HG02970 (cell line): ENCODE measurements at regions not wholly inside any gene's neighbourhood (a gene's known extent, or its start where the extent isn't known, plus 50 kb on each side); places are given as distances from the start of the nearest gene placed in this dataset.

Source experiments
- ATAC-seq: cut with Tn5 transposase; IDR thresholded peaks from one replicate; pipeline ENCODE4 v1.9.1; 2021; ENCODE audit warnings: mild to moderate bottlenecking, moderate library complexity, moderate number of reproducible peaks; ENCODE audit not compliant: unreplicated experiment, low FRiP score

DNA sequence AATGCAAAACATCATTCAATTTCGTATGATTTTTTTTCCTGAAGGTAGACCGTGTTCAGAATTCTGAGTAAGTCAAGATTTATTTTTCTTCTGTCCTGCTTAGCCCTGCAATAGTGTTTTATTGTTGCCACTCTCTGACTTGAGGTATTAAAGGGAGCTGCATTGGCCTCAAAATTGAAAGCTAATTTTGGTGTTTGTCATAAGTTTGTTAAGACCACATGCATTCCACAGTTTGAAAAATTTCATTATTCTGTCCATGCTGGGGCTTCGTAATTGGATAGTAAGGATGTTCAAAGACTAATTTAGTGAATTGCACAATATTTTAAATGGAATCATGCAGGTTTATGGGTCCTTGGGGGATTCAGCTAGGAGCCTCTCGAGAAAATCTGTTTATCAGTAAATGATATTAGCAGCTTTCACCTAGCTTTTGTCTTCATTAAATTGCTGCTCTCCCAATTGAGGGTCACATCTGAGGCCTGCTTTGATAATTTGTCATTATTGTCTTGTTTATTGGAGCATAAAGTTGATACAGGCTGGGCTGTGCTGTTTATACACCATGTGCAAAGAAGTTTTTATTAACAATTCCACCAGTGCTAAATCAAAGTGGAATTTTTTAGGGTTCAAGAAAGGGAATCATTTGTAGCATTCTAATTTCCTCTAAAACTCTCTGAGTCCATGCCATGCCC lies 339.8 kb upstream of the OBI1 start:
- ATAC-seq, result no peak

DNA sequence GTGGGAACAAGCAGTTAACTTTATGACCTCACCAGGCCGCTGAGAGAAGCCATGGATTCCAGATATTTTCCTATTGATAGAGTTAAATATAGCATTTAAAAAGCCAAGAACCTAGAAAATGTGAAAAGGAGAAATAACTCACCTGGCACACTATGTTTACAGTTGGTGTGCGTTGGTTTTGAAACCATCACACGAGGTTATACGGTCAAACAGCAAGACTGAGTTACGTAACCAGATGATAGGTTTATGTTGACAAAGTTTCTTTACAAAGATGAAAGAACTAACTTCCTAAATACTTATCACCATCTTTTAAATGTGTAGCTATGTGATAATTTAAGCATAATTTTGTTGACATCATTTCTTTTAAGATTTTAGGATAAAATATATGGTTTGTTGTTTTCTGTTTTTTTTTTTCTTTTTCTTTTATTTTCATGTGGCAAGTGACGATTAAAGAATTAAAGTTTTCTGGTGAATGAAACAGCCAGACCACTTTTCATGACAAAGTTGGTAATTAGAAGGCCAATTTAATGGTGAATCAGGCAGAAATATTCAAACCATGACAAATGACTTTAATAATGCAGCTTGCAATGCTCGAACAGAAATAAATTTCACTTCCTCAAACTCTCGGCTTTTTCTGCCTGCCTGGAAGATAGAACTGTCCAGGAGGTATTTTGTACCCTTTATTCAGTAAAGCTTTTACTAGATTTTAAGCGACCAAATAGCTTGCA lies 339.1 kb upstream of the OBI1 start:
- ATAC-seq, result no peak

DNA sequence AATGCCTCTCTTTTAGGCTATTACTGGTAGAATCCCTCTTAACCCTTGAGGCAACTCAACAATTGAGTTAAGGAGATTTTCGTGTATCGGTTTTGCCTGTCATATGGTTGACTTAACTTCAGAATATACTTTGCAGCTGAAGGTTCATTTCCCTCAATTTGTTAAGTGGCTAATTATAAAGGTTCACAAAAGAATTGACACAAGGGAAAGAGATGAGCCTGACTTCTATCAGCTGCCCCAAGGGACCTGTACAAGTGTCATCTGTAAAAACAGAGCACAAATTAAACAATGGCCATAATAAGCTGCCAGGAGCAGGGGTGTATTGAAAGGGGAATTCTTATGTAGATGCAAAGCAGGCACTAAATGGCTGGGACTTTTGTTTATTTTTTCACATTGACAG lies 334.8 kb upstream of the OBI1 start:
- ATAC-seq, result no peak

DNA sequence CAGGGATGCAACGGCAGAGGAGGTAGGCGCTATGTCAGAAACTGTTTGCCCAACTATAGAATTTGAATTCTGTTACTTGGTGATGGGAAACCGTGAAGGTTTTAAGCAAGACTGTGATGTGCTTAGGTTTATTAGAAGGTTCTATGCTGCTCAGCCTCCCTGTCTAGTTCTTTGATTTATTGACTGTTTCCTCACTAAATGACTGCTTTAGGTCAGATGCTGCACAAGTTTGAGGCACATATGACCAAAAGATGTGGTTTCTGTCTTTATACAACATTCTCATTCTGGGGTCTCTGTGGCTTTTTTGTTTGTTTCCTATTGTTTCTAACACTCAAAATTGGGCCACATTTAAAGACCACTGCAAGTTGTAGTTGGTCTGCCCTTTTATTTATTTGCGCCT lies 323.0 kb upstream of the OBI1 start:
- ATAC-seq, result no peak

DNA sequence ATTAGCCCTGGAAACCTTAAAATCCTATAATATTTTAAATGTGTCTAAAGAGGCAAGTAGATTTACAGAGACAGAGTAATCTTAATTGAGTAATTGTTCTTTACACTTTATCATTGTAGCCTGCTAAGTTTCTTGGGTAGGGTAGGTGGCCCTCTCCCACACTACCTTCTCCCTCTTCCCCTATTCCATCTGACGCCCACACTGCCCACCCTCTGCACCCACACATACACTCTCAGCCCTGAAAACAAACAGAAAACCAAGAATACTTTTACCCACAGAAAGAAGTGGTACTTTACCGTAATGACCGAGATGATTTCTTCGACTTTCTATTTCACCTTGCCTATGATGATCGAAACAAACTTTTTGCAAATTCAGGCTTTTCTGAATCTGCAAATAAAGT lies 320.4 kb upstream of the OBI1 start:
- no peak for ATAC-seq

DNA sequence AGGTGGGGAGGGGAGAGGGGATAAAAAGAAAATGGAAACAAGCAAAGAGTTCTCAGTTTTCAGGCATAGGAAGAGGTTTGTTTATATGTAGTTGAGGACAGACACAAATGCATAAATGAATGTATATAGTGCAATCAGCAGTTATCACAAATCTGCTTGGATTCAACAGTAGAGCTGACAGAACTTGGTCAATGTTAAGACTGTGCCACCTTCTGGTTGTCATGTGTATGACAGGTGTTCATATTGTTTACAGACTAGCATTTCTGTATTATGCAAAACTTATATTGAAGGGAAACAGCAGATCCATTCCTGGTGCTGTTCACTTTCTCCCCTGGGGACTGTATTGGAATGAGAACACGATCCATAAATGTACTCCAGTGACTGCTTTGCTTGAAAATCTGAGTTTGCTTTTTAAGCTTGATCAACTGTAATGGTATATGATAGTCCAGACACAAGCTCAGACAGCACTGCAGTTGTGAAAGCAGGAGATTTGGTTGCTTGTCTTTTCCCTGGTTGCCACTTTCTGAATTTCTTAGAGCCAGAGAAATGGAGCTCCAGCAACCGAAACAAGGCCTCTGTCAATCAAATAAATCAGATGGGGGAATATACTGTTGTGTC lies 319.5 kb upstream of the OBI1 start:
- peak; percentile 84 for ATAC-seq

DNA sequence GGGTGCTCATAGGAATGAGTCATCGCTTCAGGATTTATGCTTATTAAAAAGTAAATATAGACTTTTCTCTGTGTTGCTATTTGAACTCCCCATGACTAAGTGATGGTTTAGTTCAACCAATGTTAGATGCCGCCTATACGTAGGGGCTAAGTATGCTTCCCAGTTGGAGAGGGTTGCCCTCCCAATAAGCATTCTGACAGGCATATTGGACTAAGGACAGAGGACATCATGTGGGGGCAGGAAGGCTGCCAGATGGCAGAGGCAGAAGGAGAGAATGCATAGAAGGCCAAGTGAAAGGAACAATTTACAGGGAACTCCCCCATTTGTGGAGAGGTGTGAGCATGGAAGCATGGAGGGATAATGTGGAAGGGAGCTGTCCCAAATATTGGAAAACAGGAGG lies 318.4 kb upstream of the OBI1 start:
- no peak for ATAC-seq

DNA sequence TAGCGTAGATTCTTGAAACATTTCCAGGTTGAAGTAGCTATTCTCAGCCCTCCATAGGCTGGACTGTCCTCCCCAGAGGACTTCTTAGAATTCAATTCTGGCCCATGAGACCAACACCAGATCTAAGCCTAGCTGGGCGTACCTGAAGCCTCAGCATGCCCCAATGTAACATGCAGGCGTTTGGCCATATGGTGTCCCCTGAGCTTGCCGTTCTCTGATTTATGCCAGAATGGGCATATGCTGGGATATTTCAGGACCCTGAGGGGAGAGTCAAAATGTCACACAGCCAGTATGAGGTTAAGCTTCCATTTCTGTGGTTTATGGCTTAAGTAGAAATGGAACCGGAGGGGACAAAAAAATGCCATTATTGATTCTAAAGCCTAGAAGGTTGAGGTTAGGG lies 317.7 kb upstream of the OBI1 start:
- ATAC-seq, result no peak

DNA sequence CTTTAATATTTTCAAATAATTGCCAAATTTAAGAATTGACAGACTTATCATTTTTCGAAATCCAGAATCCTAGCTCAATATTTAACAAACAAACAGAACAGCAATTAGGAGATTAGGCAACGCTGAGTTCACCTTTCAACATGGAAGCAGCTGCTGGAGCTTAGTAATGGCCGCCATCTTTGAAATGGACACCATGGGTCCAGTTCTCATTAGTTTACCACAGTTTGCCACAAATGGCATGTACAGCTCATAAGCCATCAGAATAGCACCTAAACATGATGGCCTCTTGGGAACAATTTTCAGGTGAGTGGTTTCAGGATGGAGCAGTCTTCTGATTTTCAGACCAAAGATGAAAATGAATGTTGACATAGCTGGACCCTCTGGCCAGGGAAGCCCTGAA lies 313.6 kb upstream of the OBI1 start:
- ATAC-seq, result no peak

DNA sequence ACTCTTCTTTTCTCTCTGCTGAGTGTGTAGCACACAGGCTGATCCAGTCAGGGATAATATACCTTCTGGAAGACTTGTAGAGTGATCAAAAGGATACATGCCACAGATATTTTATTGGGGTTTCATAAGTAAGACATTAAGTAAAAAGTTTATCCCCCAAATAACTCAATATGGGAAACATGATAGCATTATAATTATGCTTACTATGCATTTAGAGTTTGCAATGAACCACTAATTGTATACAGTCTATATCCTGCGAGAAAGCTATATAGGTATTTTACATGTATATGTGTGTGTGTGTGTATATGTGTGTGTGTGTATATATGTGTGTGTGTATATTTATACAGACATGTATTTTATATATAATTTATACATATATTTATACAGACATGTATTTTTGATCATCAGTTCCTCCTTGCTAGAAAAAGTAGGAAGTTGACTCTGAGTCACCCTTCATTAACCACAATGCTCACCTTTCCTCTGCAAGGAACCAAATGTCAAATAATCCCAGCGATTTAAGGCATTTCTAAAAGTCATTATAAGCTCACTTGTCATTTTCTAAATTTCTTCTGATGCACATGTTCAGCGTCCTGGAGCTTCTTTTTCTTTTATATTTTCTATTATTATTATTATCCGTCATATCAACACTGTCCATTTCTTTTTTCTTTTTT lies 312.5 kb upstream of the OBI1 start:
- ATAC-seq, result no peak

DNA sequence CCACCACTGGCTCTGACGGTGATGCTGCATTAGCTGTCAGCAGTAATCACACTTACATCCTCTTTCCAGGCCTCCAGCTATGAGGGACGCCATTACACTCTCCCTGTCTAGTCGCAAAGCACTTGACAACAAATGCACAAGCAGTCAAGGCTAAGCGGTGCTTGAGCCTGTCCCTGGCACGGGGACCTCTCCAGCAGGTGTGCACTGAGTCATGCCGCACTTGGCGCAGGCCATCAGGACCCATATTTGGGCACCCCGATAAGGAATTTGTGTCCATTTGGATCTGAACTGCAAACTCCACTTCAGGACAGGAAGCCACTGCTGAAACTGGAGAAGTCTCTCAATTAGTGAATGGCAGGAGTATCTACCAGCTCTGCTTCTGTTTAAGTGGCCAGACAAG lies 301.9 kb upstream of the OBI1 start:
- no peak for ATAC-seq

DNA sequence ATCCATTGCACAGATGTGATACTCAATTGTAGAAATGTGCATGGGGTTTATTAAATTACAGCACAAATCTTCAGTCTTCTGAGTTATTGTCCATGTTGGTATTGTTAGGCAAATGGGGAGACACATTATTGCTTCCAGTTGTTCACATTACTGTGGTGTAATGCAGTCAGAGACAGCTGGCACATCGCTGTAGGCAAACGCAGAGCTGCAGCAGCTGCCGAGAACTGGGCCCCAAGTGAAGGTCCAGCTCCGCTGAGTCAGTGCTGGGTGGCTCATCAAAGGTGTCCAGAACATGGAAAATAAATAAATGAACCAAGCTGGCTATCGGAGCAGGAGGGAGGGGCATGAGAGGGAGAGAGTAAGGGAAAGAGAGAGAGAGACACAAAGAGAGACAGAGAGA lies 299.1 kb upstream of the OBI1 start:
- ATAC-seq, result no peak

DNA sequence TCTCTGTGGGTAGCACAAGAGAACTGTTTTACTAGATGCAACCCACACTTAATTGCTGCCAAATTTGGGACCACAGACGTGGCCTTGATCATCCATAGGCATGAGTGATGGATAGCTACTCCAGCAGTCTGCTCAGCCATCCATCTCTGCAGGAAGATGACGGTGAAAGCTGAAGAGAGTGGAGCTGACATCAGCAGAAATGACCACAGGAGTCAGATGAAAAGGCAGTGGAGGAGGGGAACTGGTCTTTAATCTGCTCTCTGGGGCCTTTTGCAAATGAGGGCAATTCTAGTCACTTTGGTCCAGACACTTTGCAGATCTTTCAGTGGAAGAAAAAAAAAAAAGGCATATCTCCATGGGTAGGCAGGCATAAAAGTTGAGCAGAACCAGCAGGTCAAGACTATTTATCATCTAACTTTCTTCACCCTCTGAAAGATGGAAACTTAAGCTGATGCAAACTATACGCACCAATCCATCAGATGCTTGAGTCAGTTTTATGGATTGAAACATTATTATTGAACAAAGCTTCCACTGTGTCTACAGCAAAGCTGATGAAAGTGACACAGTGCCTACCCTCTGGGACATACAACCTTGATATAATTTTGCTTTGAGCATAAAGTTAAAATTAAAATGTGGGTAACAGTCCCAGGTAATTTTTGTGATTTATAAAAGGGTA lies 281.6 kb upstream of the OBI1 start:
- ATAC-seq, result no peak

DNA sequence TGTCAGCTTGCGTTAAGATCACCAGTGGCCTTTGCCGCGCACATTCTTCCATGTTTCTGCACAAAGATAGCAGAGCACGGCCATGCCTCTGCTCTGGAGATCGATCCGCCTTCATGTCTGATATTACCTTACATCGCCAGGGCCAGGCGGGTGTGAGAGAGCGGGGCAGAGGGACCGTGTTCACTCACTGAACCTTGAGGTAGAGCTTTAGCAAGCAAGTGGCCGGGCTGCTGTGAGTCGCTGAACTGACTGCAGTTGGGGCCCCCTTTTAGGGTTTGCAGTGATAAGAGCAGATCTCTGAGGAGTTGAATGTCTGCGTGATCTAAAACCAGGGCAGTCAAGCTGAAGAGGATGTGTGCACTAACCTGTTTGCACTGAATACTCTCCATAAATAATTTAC lies 275.4 kb upstream of the OBI1 start:
- no peak for ATAC-seq

DNA sequence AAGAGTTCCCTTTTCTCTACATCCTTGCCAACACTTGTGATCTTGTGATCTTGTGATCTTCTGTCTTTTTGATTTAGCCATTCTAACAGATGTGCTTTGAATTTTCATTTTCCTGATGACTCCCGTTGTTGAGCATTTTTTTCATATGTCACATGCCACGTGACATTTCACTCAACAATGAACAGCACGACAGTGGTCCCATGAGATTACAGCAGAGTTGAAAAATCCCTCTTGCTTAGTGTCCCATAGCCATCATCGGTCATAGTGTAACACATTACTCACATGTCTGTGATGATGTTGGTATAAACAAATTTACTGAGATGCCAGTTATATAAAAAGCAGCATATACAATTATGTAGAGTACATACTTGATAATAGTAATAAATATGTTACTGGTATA lies 256.1 kb upstream of the OBI1 start:
- ATAC-seq, result no peak

DNA sequence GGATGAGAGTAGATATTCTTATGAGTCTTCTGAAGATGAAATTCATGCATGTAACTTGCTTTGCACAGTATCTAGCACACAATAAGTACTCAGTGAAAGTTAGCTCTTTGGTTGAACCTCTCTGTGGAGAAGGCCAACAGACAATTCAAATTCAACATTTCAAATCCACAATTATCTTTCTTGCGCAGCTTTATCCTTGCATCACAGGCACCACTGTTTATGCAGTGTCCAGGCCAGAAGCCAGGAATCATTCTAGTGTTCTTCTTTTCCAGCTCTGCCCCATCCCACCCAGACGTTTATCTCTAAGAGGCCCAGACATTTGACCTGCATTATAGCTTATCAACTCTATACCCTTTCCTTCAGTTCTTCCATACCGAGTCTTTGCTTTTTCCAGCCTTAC lies 254.7 kb upstream of the OBI1 start:
- no peak for ATAC-seq

DNA sequence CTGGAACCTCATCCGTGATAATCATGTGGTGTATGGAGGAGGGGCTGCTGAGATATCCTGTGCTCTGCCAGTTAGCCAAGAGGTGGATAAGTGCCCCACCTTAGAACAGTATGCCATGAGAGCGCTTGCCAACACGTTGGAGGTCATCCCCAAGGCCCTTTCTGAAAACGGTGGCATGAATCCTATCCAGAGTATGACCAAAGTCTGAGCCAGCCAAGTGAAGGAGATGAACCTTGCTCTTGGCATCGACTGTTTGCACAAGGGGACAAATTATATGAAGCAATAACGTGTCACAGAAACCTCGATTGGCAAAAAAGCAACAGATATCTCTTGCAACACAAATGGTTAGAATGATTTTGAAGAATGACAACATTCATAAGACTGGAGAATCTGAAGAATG lies 251.2 kb upstream of the OBI1 start:
- no peak for ATAC-seq

DNA sequence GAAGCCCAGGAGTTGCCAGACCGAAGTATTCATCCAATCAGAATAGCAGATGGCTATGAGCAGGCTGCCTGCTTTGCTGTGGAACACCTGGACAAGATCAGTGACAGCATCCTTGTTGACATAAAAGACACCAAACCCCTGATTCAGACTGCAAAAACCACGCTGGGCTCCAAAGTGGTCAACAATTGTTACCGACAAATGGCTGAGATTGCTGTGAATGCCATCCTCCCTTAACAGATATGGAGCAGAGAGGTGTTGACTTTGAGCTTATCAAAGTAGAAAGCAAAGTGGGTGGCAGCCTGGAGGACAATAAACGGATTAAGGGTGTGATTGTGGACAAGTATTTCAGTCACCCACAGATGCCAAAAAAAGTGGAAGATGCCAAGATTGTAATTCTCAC lies 250.3 kb upstream of the OBI1 start:
- no peak for ATAC-seq

DNA sequence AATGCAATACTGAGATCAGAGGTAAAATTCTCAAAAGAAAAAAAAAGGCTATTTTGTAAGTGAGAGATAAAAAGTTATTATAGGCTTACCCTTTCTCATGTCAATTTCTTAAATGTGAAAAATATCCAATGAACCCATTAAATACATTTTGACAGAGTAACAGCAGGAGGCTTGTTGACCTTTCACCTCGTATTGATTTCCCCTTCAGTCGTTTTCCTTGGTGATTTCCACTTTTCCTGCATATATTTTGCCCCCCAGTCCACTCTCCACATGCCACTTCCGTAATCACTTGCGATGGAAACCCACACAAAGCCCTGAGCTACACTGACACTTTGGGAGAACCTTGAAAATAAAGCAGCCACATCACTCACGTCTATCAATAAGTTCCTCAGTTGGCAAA lies 248.1 kb upstream of the OBI1 start:
- no peak for ATAC-seq

DNA sequence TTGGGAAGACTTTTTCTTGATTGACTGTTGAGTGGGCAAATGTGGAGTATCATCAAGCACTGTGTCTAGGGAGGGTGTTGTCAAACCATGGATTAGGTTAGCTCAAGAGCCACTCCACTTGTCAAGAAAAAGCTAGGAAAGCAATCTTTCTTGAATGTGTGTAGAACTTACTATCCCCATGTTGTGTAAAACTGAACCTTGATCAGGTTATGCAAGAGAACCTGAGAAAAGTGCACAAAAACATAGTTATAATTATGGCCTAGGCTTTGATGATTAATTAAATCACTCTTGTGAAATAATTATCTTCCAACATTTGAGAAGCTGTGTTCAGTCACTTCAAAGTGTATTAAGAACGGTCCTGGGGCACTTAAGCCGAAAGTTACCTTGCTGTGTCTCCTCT lies 238.2 kb upstream of the OBI1 start:
- ATAC-seq, result no peak

DNA sequence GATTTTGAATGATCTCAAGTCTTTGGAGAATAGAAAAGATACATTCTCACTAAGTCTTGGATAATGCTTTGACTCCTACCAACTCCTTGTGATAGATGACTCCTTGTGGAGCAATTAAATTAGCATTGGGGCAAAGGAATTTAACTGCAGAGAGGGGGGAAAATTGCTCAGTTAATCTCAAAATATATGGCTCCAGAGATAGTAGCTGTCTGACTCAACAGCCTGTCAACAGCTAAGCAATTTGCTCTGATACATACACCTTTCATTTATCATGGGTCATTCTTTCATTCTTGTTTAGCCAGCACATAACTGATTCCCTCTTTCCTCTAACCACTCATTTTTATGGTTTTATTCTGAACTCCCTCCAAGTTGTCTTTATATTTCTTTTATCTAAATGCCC lies 225.6 kb upstream of the OBI1 start:
- ATAC-seq, result no peak
